ENCODE measurements at regions not wholly inside any gene's neighbourhood (a gene's known extent, or its start where the extent isn't known, plus 50 kb on each side); places are given as distances from the start of the nearest gene placed in this dataset.

GRCh38 chr21:19275065-19275464, 871.5 kb upstream of the TMPRSS15 start:
- Histone ChIP-seq H3K4me1 (ENCODE audit: control insufficient read depth, insufficient read depth, low read length) (no peaks in the 10 kb centered on the region), H3K36me3 (ENCODE audit: control insufficient read depth, insufficient read depth, low read length) (no peaks in the 10 kb centered on the region), H3K27ac (ENCODE audit: low read length) (no peak overlapping the region), H3K4me3 (ENCODE audit: low read depth in 2 of 2, low read length in 2 of 2) (no peak overlapping the region), H3K27me3 (ENCODE audit: control insufficient read depth, insufficient read depth, low read length) (no peaks in the 10 kb centered on the region), H3K9me3 (ENCODE audit: control insufficient read depth, insufficient read depth, low read depth, low read length) (no peaks in the 10 kb centered on the region)
- intact Hi-C loops (cut with micrococcal nuclease; ENCODE audit: unreplicated experiment) (no loop called here), in situ Hi-C loops (cut with HindIII; ENCODE audit: low pct_unique_long_range_greater_than_20kb, low sequenced_read_pairs) (no loop called here)
- no peak for DNase-seq (ENCODE audit: low read depth, low spot score)
- no TSS peak for BruUV-seq (replicated peaks)
- ChIA-PET POLR2A (no interaction called here), CTCF (no interaction called here)
- ATAC-seq, result no peak
- TF ChIP-seq TCF7L2 (IDR thresholded peaks at IDR 0.05; ENCODE audit: low read depth, low read length), result no peak
- no peak for TF ChIP-seq CTCF (IDR thresholded peaks at IDR 0.05)
- no peak for TF ChIP-seq SIN3A (IDR thresholded peaks at IDR 0.05; ENCODE audit: borderline replicate concordance, insufficient read depth, low read depth, low read length)
- TF ChIP-seq REST (IDR thresholded peaks at IDR 0.05; ENCODE audit: insufficient read depth in 1 of 2, low read depth in 2 of 2, low read length in 1 of 2), result no peak
- TF ChIP-seq POLR2AphosphoS5 (IDR thresholded peaks at IDR 0.05; ENCODE audit: low read depth, low read length), result no peak

DNA sequence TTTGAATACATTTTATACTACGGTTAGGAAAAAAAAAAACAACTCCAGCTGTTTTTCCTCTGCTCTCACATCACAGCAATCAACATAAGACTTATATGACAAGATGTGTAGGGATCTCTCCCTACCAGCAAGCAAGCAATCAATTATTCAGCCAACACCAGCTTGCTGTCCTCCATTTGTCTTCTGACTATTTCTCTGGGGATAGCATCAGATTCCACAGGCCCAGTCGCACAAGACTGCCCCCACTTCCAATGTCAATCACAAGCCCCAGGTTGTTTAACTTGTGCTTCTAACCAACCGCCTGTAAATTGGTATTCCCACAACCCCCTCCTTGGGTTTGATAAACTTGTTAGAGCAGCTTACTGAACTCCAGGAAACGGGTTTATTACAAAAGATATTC, 873.1 kb upstream of the TMPRSS15 start:
- in situ Hi-C loops (cut with HindIII; ENCODE audit: low pct_unique_long_range_greater_than_20kb, low sequenced_read_pairs), result no loop called here

More for the DNA sequence above, 873.1 kb upstream of the TMPRSS15 start:
- no peaks in the 10 kb centered on the region for H3K4me1 ChIP-seq (ENCODE audit: control insufficient read depth, insufficient read depth, low read length)
- no peak for ATAC-seq
- H3K4me3 ChIP-seq (ENCODE audit: low read depth in 2 of 2, low read length in 2 of 2), result no peak overlapping the region
- H3K36me3 ChIP-seq (ENCODE audit: control insufficient read depth, insufficient read depth, low read length), result no peaks in the 10 kb centered on the region
- ChIA-PET CTCF (no interaction called here), POLR2A (no interaction called here)
- H3K27ac ChIP-seq (ENCODE audit: low read length), result no peak overlapping the region
- no TSS peak for BruUV-seq (replicated peaks)
- no peaks in the 10 kb centered on the region for H3K27me3 ChIP-seq (ENCODE audit: control insufficient read depth, insufficient read depth, low read length)
- H3K9me3 ChIP-seq (ENCODE audit: control insufficient read depth, insufficient read depth, low read depth, low read length), result no peaks in the 10 kb centered on the region
- no peak for DNase-seq (ENCODE audit: low read depth, low spot score)
- TF ChIP-seq REST (IDR thresholded peaks at IDR 0.05; ENCODE audit: insufficient read depth in 1 of 2, low read depth in 2 of 2, low read length in 1 of 2), result no peak
- TF ChIP-seq POLR2AphosphoS5 (IDR thresholded peaks at IDR 0.05; ENCODE audit: low read depth, low read length), result no peak
- no peak for TF ChIP-seq CTCF (IDR thresholded peaks at IDR 0.05)
- TF ChIP-seq TCF7L2 (IDR thresholded peaks at IDR 0.05; ENCODE audit: low read depth, low read length), result no peak
- no peak for TF ChIP-seq SIN3A (IDR thresholded peaks at IDR 0.05; ENCODE audit: borderline replicate concordance, insufficient read depth, low read depth, low read length)
- intact Hi-C loops (cut with micrococcal nuclease; ENCODE audit: unreplicated experiment), result no loop called here
